ENCODE measurements at regions not wholly inside any gene's neighbourhood (a gene's known extent, or its start where the extent isn't known, plus 50 kb on each side); places are given as distances from the start of the nearest gene placed in this dataset.

- Mint-ChIP-seq H3K36me3 (peaks cover 5% of the 10 kb centered on the region), H3K27me3 (ENCODE audit: low read depth) (no peaks in the 10 kb centered on the region), H3K4me1 (peaks cover 18% of the 10 kb centered on the region), H3K4me3 (no peak overlapping the region), H3K27ac (no peak overlapping the region), H3K9me3 (peaks cover 12% of the 10 kb centered on the region)
- DNase-seq (ENCODE audit: low spot score in 2 of 2, unreplicated experiment in 2 of 2): no peak
- TF ChIP-seq CTCF (IDR thresholded peaks at IDR 0.05; ENCODE audit: unreplicated experiment): no peak
These were observed 102.7 kb upstream of the TAF11L2 start for GRCh38 chr5:17395106-17395880.

GRCh38 chr5:17396247-17396646, 101.8 kb upstream of the TAF11L2 start:
- H3K27me3 Mint-ChIP-seq (ENCODE audit: low read depth): no peaks in the 10 kb centered on the region
- H3K27ac Mint-ChIP-seq: no peak overlapping the region
- TF ChIP-seq CTCF (IDR thresholded peaks at IDR 0.05; ENCODE audit: unreplicated experiment): no peak
- peaks cover 12% of the 10 kb centered on the region for H3K9me3 Mint-ChIP-seq
- no peak for DNase-seq (ENCODE audit: low spot score in 2 of 2, unreplicated experiment in 2 of 2)
- peaks cover 28% of the 10 kb centered on the region for H3K4me1 Mint-ChIP-seq
- peaks cover 4% of the 10 kb centered on the region for H3K36me3 Mint-ChIP-seq
- no peak overlapping the region for H3K4me3 Mint-ChIP-seq

GRCh38 chr5:17398431-17398830, 99.6 kb upstream of the TAF11L2 start:
- Mint-ChIP-seq H3K27ac (no peak overlapping the region), H3K36me3 (peaks cover 4% of the 10 kb centered on the region), H3K4me3 (no peak overlapping the region), H3K27me3 (ENCODE audit: low read depth) (no peaks in the 10 kb centered on the region), H3K9me3 (peaks cover 12% of the 10 kb centered on the region), H3K4me1 (peaks cover 48% of the 10 kb centered on the region)
- DNase-seq (ENCODE audit: low spot score in 2 of 2, unreplicated experiment in 2 of 2): no peak
- TF ChIP-seq CTCF (IDR thresholded peaks at IDR 0.05; ENCODE audit: unreplicated experiment): no peak

- Mint-ChIP-seq H3K36me3 (peaks cover 4% of the 10 kb centered on the region), H3K4me3 (no peak overlapping the region), H3K27ac (no peak overlapping the region), H3K4me1 (peaks cover 55% of the 10 kb centered on the region), H3K27me3 (ENCODE audit: low read depth) (no peaks in the 10 kb centered on the region), H3K9me3 (peaks cover 11% of the 10 kb centered on the region)
- no peak for TF ChIP-seq CTCF (IDR thresholded peaks at IDR 0.05; ENCODE audit: unreplicated experiment)
- no peak for DNase-seq (ENCODE audit: low spot score in 2 of 2, unreplicated experiment in 2 of 2)
These were observed 98.9 kb upstream of the TAF11L2 start for GRCh38 chr5:17398866-17399835.

GRCh38 chr5:17399931-17400330, 98.1 kb upstream of the TAF11L2 start:
- peaks cover 4% of the 10 kb centered on the region for H3K36me3 Mint-ChIP-seq
- no peak overlapping the region for H3K27ac Mint-ChIP-seq
- H3K9me3 Mint-ChIP-seq: peaks cover 7% of the 10 kb centered on the region
- no peak for TF ChIP-seq CTCF (IDR thresholded peaks at IDR 0.05; ENCODE audit: unreplicated experiment)
- DNase-seq (ENCODE audit: low spot score in 2 of 2, unreplicated experiment in 2 of 2): no peak
- H3K4me3 Mint-ChIP-seq: no peak overlapping the region
- H3K27me3 Mint-ChIP-seq (ENCODE audit: low read depth): no peaks in the 10 kb centered on the region
- peaks cover 59% of the 10 kb centered on the region for H3K4me1 Mint-ChIP-seq

Measured in mesothelial cell of epicardium (in vitro differentiated cells).